Dedifferentiated amniotic fluid mesenchymal stem cell (primary cell): ENCODE measurements at regions not wholly inside any gene's neighbourhood (a gene's known extent, or its start where the extent isn't known, plus 50 kb on each side); places are given as distances from the start of the nearest gene placed in this dataset.

Source experiments
- DNase-seq: peaks from one replicate; pipeline ENCODE4 v3.0.0-alpha.2; 2016; ENCODE audit errors: extremely low spot score

DNA sequence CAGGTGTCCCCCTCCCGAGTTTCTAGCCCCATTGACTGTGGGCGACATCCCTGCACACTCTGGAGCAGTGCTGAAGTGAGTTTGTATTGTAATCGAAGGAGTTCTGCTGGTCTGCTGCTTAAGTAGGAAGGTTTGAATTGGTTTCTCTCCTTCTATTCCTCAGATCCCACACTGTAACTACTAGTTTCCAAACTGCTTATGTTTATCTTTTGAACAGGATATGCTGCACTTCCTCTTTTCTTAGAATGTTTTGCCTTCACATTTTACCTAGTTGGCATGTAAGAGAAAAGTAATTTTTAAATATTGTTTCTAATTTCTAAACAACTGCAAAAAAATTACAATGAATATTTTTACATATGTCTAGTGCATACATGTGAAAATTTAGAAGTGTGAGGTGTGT is 511.8 kb downstream of the KLF12 start:
- DNase-seq: no peak

- no peak for DNase-seq
Measured at GRCh38 chr13:73618275-73618865, 515.8 kb downstream of the KLF12 start.

DNA sequence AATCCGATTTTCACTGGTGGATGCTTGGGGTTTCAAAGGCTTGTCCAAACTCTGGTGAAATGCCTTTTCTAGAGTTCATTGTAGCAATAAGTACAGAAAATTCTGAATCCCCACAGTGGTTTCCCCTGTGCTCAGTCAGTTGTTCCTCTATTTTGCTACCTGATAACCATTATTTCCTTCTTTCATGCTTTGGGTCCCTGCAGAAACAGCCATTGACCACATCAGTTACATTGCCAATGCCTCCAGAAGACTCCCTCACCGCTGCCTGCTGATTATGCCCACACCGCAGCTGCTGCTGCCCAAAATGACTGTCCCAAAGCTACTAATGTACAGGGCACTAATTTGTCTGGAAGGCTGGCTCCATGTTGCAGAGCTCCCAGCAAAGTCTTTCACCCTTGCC is 517.3 kb downstream of the KLF12 start:
- DNase-seq: no peak

- DNase-seq: no peak
Measured at GRCh38 chr13:73610799-73611592, 523.2 kb downstream of the KLF12 start.

- no peak for DNase-seq
Measured at GRCh38 chr13:73608711-73609485, 525.3 kb downstream of the KLF12 start.

DNA sequence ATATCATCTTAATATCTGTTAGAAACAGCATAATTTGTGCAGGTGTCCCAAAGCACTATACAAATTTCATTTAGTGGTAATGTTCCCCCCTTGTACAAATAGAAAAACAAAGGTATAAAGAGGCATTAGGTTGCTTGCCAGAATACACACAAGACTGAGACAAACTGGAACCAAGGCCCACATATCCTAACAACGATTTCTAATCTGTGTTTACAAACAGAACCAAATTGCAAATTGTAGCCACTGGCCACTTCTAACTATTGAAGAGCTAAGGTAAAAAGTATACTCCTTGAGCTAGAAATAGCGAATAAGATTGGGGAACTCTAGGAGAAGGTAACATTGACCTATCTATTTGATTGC is 526.1 kb downstream of the KLF12 start:
- no peak for DNase-seq

GRCh38 chr13:73607489-73608156 is 526.6 kb downstream of the KLF12 start:
- DNase-seq: no peak

DNA sequence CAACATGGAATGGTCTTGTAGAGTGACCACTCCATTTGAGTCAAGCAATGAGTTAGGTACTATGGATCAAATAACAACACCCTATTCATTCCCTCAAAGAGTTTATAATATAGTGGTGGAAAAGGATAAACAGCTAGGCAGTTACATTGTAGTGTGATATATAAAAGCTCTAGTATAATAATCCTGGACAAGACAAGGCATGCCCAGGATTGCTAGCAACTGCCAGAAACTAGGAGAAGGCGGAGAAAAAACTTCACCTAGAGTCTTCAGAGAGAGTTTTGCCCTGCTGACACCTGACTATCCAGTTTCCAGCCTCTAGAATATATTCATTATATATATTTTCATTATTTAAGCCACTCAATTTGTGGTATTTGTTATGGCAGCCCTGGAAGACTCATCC is 530.6 kb downstream of the KLF12 start:
- DNase-seq: no peak

DNA sequence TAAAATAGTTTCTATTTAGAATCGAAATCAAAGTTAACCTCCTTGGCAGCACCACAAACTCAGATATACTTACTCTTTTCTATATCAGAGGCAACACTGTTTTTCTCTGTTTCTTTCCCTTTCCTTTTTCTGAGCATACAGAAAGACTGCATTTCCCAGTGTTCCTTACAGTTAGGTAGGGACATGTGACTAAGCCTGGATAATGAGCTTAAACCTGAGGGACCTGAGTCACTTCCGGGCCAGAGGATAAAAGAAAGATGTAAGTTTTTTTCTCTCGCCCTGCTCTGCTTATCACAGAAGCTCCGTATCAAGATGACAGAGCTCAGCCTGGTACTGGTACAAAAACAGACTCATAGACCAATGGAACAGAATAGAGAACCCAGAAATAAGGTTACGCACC is 531.9 kb downstream of the KLF12 start:
- no peak for DNase-seq

GRCh38 chr13:73601708-73602107 is 532.5 kb downstream of the KLF12 start:
- no peak for DNase-seq

GRCh38 chr13:73599232-73600128 is 534.7 kb downstream of the KLF12 start:
- no peak for DNase-seq

DNA sequence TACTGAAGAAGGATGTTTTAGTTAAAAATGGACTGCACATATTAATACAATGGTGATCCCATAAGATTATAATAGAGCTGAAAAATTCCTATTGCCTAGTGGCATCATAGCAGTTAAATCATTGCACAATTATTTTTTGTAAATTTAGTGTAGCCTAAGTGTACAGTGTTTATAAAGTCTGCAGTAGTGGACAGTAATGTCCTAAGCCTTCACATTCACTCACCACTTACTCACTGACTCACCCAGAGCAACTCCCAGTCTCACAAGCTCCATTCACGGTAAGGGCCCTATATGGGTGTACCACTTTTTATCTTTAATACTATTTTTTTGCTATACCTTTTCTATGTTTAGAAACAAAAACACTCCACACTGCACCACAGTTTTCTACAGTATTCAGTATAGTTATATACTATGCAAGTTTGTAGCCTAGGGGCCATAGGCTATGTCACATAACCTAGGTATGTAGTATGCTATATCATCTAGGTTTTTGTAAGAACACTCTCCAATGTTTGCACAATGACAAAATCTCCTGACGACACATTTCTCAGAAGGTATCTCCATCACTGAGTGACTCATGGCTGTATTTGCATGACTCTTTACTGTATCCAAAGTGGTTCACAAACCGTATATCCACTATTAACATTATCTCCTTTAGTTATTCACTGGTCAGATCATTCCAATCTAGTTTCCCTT is 536.0 kb downstream of the KLF12 start:
- DNase-seq: no peak

GRCh38 chr13:73596382-73596781 is 537.6 kb downstream of the KLF5 start:
- DNase-seq: no peak

- DNase-seq: no peak
Measured at GRCh38 chr13:73593199-73593765, 534.5 kb downstream of the KLF5 start.

DNA sequence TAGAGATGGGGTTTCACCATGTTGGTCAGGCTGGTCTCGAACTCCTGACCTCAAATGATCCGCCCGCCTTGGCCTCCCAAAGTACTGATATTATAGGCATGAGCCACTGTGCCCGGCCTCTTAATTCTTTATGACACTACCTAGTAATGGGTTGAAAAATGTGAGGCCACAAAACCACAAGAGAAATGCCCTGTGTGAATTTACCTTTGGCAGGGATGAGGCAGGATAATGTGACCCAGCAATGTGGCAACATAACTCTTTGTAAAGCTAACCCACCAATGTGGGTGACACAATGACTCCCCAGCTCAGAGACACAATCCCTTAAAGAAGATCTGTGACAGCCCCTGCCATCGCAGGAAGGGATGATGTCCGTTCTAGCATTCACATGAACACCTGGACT is 533.1 kb downstream of the KLF5 start:
- no peak for DNase-seq

GRCh38 chr13:73590795-73591194 is 532.0 kb downstream of the KLF5 start:
- peak; percentile 42 for DNase-seq

DNA sequence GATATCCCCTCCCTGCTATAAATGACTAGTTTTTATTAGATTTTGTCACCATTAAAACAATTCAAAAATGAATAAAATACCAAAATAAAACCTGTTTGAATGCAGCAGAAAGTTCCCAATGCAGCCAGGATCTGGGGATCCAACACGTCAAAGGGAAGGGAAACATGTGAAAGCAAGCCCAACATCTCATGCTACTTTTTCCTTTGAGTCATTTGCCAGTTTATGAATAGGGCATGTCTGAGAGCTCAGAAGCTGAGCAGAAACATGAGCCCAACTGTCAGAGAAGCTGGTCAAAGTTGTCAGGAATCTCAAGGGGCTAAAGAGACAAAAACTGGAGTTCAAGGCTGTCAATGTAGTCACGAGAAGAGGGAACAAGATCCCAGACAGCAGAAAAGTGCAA is 526.4 kb downstream of the KLF5 start:
- no peak for DNase-seq

- DNase-seq: no peak
Measured at GRCh38 chr13:73583331-73583730, 524.5 kb downstream of the KLF5 start.

GRCh38 chr13:73580513-73581267 is 521.9 kb downstream of the KLF5 start:
- no peak for DNase-seq
